Sigmoid colon (tissue), 6 donors: ENCODE measurements at regions not wholly inside any gene's neighbourhood (a gene's known extent, or its start where the extent isn't known, plus 50 kb on each side); places are given as distances from the start of the nearest gene placed in this dataset.
"Not testable (repeated sequence)": the region's sequence is repeated elsewhere in the genome, so short reads cannot be mapped to it uniquely, and the experiment has no call there.

Experiments used
- DNase-seq: peaks from one replicate; pipeline ENCODE4 v3.0.0-alpha.2; 2019
- H3K27ac ChIP-seq, 4 donors: fragments of 200-600 bp; sonication (generic); one replicate each; pipeline ENCODE4 v1.5.1; 2016 to 2019; ENCODE audit warnings: mild to moderate bottlenecking in 1 of 4
- H3K27me3 ChIP-seq, 3 donors: fragments of 200-600 bp; sonication (generic); one replicate each; pipeline ENCODE4 v1.5.1; 2019; ENCODE audit warnings: mild to moderate bottlenecking in 1 of 3
- H3K36me3 ChIP-seq, 4 donors: fragments of 200-600 bp; sonication (generic); one replicate each; pipeline ENCODE4 v1.5.1; 2016 to 2019
- H3K4me1 ChIP-seq, 4 donors: fragments of 200-600 bp; sonication (generic); one replicate each; pipeline ENCODE4 v1.5.1; 2017 to 2019
- H3K4me3 ChIP-seq, 4 donors: fragments of 200-600 bp; sonication (generic); one replicate each; pipeline ENCODE4 v1.5.1; 2017 to 2019; ENCODE audit warnings: mild to moderate bottlenecking in 2 of 4, moderate library complexity in 1 of 4
- H3K9me3 ChIP-seq, 4 donors: fragments of 200-600 bp in 3 of 4; sonication (generic) in 3 of 4; one replicate each; pipeline versions ENCODE4 v1.5.1 to v1.6.1; 2013 to 2019
- CTCF ChIP-seq, 4 experiments: fragments of 450-650 bp in 3 of 4; fragments of 200-600 bp in 1 of 4; IDR thresholded peaks; one replicate each; pipeline ENCODE4 v1.5.1; 2016 to 2019; ENCODE audit warnings: antibody characterized with exemption in 4 of 4, mild to moderate bottlenecking in 3 of 4, moderate library complexity in 2 of 4
- EP300 ChIP-seq, 4 donors: sonication (generic); formaldehyde crosslinking; IDR thresholded peaks; one replicate each; pipeline ENCODE4 v1.6.1; 2017; ENCODE audit warnings: antibody characterized with exemption in 4 of 4
- POLR2A ChIP-seq, 2 donors: fragments of 450-650 bp; IDR thresholded peaks; one replicate each; pipeline ENCODE4 v1.6.1; 2016; ENCODE audit warnings: antibody characterized with exemption in 2 of 2, mild to moderate bottlenecking in 2 of 2, moderate library complexity in 2 of 2
- POLR2AphosphoS5 ChIP-seq, 4 donors: sonication (generic); formaldehyde crosslinking; IDR thresholded peaks; one replicate each; pipeline ENCODE4 v1.6.1; 2017; ENCODE audit warnings: antibody characterized with exemption in 4 of 4
- WGBS, 2 donors: extraction: QIAGEN DNeasy Blood & Tissue Kit; methylation state at CpG; one replicate each; pipeline ENCODE4 v1.1.7; 2013; 5-methylcytosine and 5-hydroxymethylcytosine counted together
- intact Hi-C: fragments of 100-400 bp; cut with DNase I; formaldehyde crosslinking; loops from one replicate; pipeline ENCODE4 v1.15.1; 2023
- donor health status: healthy with polysubstance abuse.
- donor health status: healthy.

GRCh38 chr14:30017370-30017993 lies 89.8 kb upstream of the PRKD1 start:
- H3K9me3 ChIP-seq, result no peaks in the 10 kb centered on the region
- no peak for TF ChIP-seq POLR2AphosphoS5 (IDR thresholded peaks at IDR 0.05)
- H3K27me3 ChIP-seq, result no peaks in the 10 kb centered on the region
- intact Hi-C loops, result no loop called here
- no peak overlapping the region for H3K27ac ChIP-seq
- no peak for DNase-seq
- H3K36me3 ChIP-seq, result no peaks in the 10 kb centered on the region
- WGBS, 2 donors, result 72 to 81% methylated on average over 2 of the region's 2 CpGs
- H3K4me1 ChIP-seq, result no peaks in the 10 kb centered on the region
- H3K4me3 ChIP-seq, result no peak overlapping the region

- H3K27ac ChIP-seq, result no peak overlapping the region
- no peaks in the 10 kb centered on the region for H3K36me3 ChIP-seq
- H3K9me3 ChIP-seq, result no peaks in the 10 kb centered on the region
- H3K27me3 ChIP-seq, result no peaks in the 10 kb centered on the region
- no peak for TF ChIP-seq POLR2AphosphoS5 (IDR thresholded peaks at IDR 0.05)
- no peak for TF ChIP-seq POLR2A (IDR thresholded peaks at IDR 0.05)
- no peak for TF ChIP-seq EP300 (IDR thresholded peaks at IDR 0.05)
- TF ChIP-seq CTCF (IDR thresholded peaks at IDR 0.05), result no peak
- DNase-seq, result no peak
- H3K4me3 ChIP-seq, result no peak overlapping the region
- 59 to 83% methylated on average over 2 of the region's 2 CpGs for WGBS, 2 donors
- intact Hi-C loops, result no loop called here
- H3K4me1 ChIP-seq, result no peaks in the 10 kb centered on the region
Observed at GRCh38 chr14:30020271-30020670, 92.6 kb upstream of the PRKD1 start.

- H3K4me3 ChIP-seq, result no peak overlapping the region
- intact Hi-C loops, result no loop called here
- H3K27ac ChIP-seq, result no peak overlapping the region
- no peak for DNase-seq
- no peaks in the 10 kb centered on the region for H3K27me3 ChIP-seq
- TF ChIP-seq CTCF (IDR thresholded peaks at IDR 0.05), result no peak
- TF ChIP-seq EP300 (IDR thresholded peaks at IDR 0.05), result no peak
- no peak for TF ChIP-seq POLR2AphosphoS5 (IDR thresholded peaks at IDR 0.05)
- no peak for TF ChIP-seq POLR2A (IDR thresholded peaks at IDR 0.05)
- no peaks in the 10 kb centered on the region for H3K36me3 ChIP-seq
- WGBS, 2 donors, result 92 to 94% methylated on average over 1 of the region's 1 CpG
- H3K9me3 ChIP-seq, result no peaks in the 10 kb centered on the region
- H3K4me1 ChIP-seq, result no peaks in the 10 kb centered on the region
Observed at GRCh38 chr14:30020687-30021086, 93.0 kb upstream of the PRKD1 start.

GRCh38 chr14:30023350-30023749 lies 95.7 kb upstream of the PRKD1 start:
- H3K4me3 ChIP-seq, H3K9me3 ChIP-seq, H3K4me1 ChIP-seq, intact Hi-C loops, H3K36me3 ChIP-seq, H3K27me3 ChIP-seq, DNase-seq, H3K27ac ChIP-seq: not testable (repeated sequence)
- WGBS, 2 donors, result 91 to 93% methylated on average over 5 of the region's 5 CpGs

GRCh38 chr14:30034152-30034551 lies 106.5 kb upstream of the PRKD1 start:
- Histone ChIP-seq H3K27ac (no peak overlapping the region), H3K36me3 (no peaks in the 10 kb centered on the region), H3K4me3 (no peak overlapping the region), H3K4me1 (no peaks in the 10 kb centered on the region), H3K9me3 (peaks cover 0 to 2% (median 0%) of the 10 kb centered on the region in 4 donors), H3K27me3 (no peaks in the 10 kb centered on the region)
- intact Hi-C loops, result no loop called here
- DNase-seq, result no peak
- TF ChIP-seq CTCF (IDR thresholded peaks at IDR 0.05) (no peak), EP300 (IDR thresholded peaks at IDR 0.05) (no peak), POLR2A (IDR thresholded peaks at IDR 0.05) (no peak), POLR2AphosphoS5 (IDR thresholded peaks at IDR 0.05) (no peak)
- 76 to 78% methylated on average over 1 of the region's 1 CpG for WGBS, 2 donors

- 70 to 84% methylated on average over 1 of the region's 1 CpG for WGBS, 2 donors
- H3K4me1 ChIP-seq, result no peaks in the 10 kb centered on the region
- no peaks in the 10 kb centered on the region for H3K36me3 ChIP-seq
- peaks cover 0 to 2% (median 0%) of the 10 kb centered on the region in 3 donors for H3K27me3 ChIP-seq
- intact Hi-C loops, result no loop called here
- H3K9me3 ChIP-seq, result peaks cover 0 to 2% (median 0%) of the 10 kb centered on the region in 4 donors
- no peak for DNase-seq
- H3K4me3 ChIP-seq, result no peak overlapping the region
- TF ChIP-seq CTCF (IDR thresholded peaks at IDR 0.05), result no peak
- TF ChIP-seq POLR2AphosphoS5 (IDR thresholded peaks at IDR 0.05), result no peak
- TF ChIP-seq POLR2A (IDR thresholded peaks at IDR 0.05), result no peak
- TF ChIP-seq EP300 (IDR thresholded peaks at IDR 0.05), result no peak
- H3K27ac ChIP-seq, result no peak overlapping the region
Observed at GRCh38 chr14:30035361-30035760, 107.7 kb upstream of the PRKD1 start.
